Thyroid gland (tissue), 4 donors: ENCODE measurements at regions not wholly inside any gene's neighbourhood (a gene's known extent, or its start where the extent isn't known, plus 50 kb on each side); places are given as distances from the start of the nearest gene placed in this dataset.

ENCODE experiments used
- CTCF ChIP-seq, 6 experiments: fragments of 200-600 bp in 3 of 6; fragments of 450-650 bp in 3 of 6; sonication (generic) in 3 of 6; IDR thresholded peaks; one replicate each; pipeline ENCODE4 v1.5.1; 2016 to 2019; ENCODE audit warnings: antibody characterized with exemption in 6 of 6, mild to moderate bottlenecking in 2 of 6, inconsistent platforms in 1 of 6, moderate library complexity in 1 of 6
- POLR2A ChIP-seq, 2 donors: fragments of 450-650 bp; IDR thresholded peaks; one replicate each; pipeline ENCODE4 v1.6.1; 2017; ENCODE audit warnings: antibody characterized with exemption in 2 of 2, mild to moderate bottlenecking in 2 of 2, moderate library complexity in 1 of 2

GRCh38 chr4:98744372-98745150 is 86.2 kb upstream of the TSPAN5 start:
- TF ChIP-seq CTCF (IDR thresholded peaks at IDR 0.05) (no peak), POLR2A (IDR thresholded peaks at IDR 0.05) (no peak)
